ENCODE measurements at regions not wholly inside any gene's neighbourhood (a gene's known extent, or its start where the extent isn't known, plus 50 kb on each side); places are given as distances from the start of the nearest gene placed in this dataset.

GRCh38 chr10:113362645-113363091 is 190.2 kb upstream of the HABP2 start (continued):
- TF ChIP-seq ZNF792 (tag by site-specific recombination; IDR thresholded peaks at IDR 0.05) (no peak), ZNF518A (tag by site-specific recombination; conservative IDR thresholded peaks at IDR 0.05; ENCODE audit: low read depth) (0 out of 2 replicates have a peak, but pooled peaks have one; percentile 28), BCL11B (tag by site-specific recombination; IDR thresholded peaks at IDR 0.05; ENCODE audit: low read depth) (no peak), ZNF18 (tag by site-specific recombination; IDR thresholded peaks at IDR 0.05) (no peak), ZNF768 (tag by site-specific recombination; IDR thresholded peaks at IDR 0.05) (no peak), ZNF600 (tag by site-specific recombination; IDR thresholded peaks at IDR 0.05) (no peak), PRDM10 (tag by site-specific recombination; IDR thresholded peaks at IDR 0.05) (0 out of 2 replicates have a peak, but pooled peaks have one; percentile 28), HOXA7 (CRISPR knock-in tag; IDR thresholded peaks at IDR 0.05; ENCODE audit: borderline replicate concordance) (no peak), ZNF335 (tag by site-specific recombination; conservative IDR thresholded peaks at IDR 0.05) (peak; percentile 78), SCRT2 (tag by site-specific recombination; IDR thresholded peaks at IDR 0.05) (no peak), ZBTB6 (tag by site-specific recombination; IDR thresholded peaks at IDR 0.05) (no peak), ZSCAN30 (tag by site-specific recombination; IDR thresholded peaks at IDR 0.05) (no peak), IKZF3 (tag by site-specific recombination; IDR thresholded peaks at IDR 0.05) (peak; percentile 52; the same call in 1 of the 2 replicates), ZNF394 (tag by site-specific recombination; IDR thresholded peaks at IDR 0.05; ENCODE audit: borderline replicate concordance) (0 out of 2 replicates have a peak, but pooled peaks have one; percentile 27), ZXDB (tag by site-specific recombination; IDR thresholded peaks at IDR 0.05) (peak; percentile 21; the same call in 1 of the 2 replicates), ZNF324 (tag by site-specific recombination; IDR thresholded peaks at IDR 0.05) (no peak), ZNF658 (tag by site-specific recombination; IDR thresholded peaks at IDR 0.05) (no peak), GLI2 (tag by site-specific recombination; IDR thresholded peaks at IDR 0.05; ENCODE audit: borderline replicate concordance, low read depth) (no peak), KLF8 (tag by site-specific recombination; IDR thresholded peaks at IDR 0.05) (no peak), ZBTB1 (tag by site-specific recombination; IDR thresholded peaks at IDR 0.05) (no peak), ZNF223 (tag by site-specific recombination; IDR thresholded peaks at IDR 0.05) (no peak)

Data from HEK293 (cell line).